ENCODE measurements at regions not wholly inside any gene's neighbourhood (a gene's known extent, or its start where the extent isn't known, plus 50 kb on each side); places are given as distances from the start of the nearest gene placed in this dataset.

GRCh38 chr13:67318860-67319259 lies 88.7 kb upstream of the PCDH9 start:
- no peak overlapping the region for H3K4me3 ChIP-seq (ENCODE audit: low read length in 2 of 2)
- no peaks in the 10 kb centered on the region for H3K4me1 ChIP-seq (ENCODE audit: control insufficient read depth in 2 of 2, insufficient read depth in 1 of 2, low read depth in 1 of 2, low read length in 2 of 2)
- no peak overlapping the region for H4K8ac ChIP-seq (ENCODE audit: low read depth, low read length)

GRCh38 chr13:67318398-67318797 lies 88.3 kb upstream of the PCDH9 start:
- H2AFZ ChIP-seq (ENCODE audit: low read length): no peak overlapping the region
- no peaks in the 10 kb centered on the region for H3K36me3 ChIP-seq (replicated peaks in 1 of 2; ENCODE audit: control insufficient read depth in 2 of 2, insufficient read depth in 2 of 2, low read length in 2 of 2)
- no peaks in the 10 kb centered on the region for H3K27me3 ChIP-seq (ENCODE audit: control insufficient read depth in 3 of 3, insufficient read depth in 3 of 3, low read depth in 1 of 3, low read length in 3 of 3)
- H3K18ac ChIP-seq (ENCODE audit: low read length): no peak overlapping the region
- H4K8ac ChIP-seq (ENCODE audit: low read depth, low read length): no peak overlapping the region
- no peaks in the 10 kb centered on the region for H3K9me3 ChIP-seq (replicated peaks in 1 of 2; ENCODE audit: control insufficient read depth in 2 of 2, insufficient read depth in 1 of 2, low read depth in 1 of 2, low read length in 2 of 2)
- no peak overlapping the region for H2AK5ac ChIP-seq (ENCODE audit: low read depth, low read length)
- H3K79me1 ChIP-seq (ENCODE audit: low read depth, low read length): no peaks in the 10 kb centered on the region
- H2BK12ac ChIP-seq (ENCODE audit: low read length): no peak overlapping the region
- H2BK15ac ChIP-seq (ENCODE audit: low read length): no peak overlapping the region
- no peak overlapping the region for H4K91ac ChIP-seq (ENCODE audit: low read depth, low read length, poor library complexity)
- no peak overlapping the region for H3K23ac ChIP-seq (ENCODE audit: low read depth, low read length, poor library complexity)
- H3K4ac ChIP-seq (ENCODE audit: low read length): no peak overlapping the region
- no peak overlapping the region for H3K4me3 ChIP-seq (ENCODE audit: low read length in 2 of 2)
- H2BK120ac ChIP-seq (ENCODE audit: low read depth, low read length): no peak overlapping the region
- no peak overlapping the region for H3K4me2 ChIP-seq (ENCODE audit: insufficient read depth, low read length, poor library complexity, severe bottlenecking)
- no peak overlapping the region for H3K27ac ChIP-seq (replicated peaks; ENCODE audit: low read length)
- H3K4me1 ChIP-seq (ENCODE audit: control insufficient read depth in 2 of 2, insufficient read depth in 1 of 2, low read depth in 1 of 2, low read length in 2 of 2): no peaks in the 10 kb centered on the region
- H2BK5ac ChIP-seq (ENCODE audit: low read length): no peak overlapping the region
- DNase-seq (ENCODE audit: low spot score): no peak
- H3K14ac ChIP-seq (ENCODE audit: low read length): no peak overlapping the region
- H3K9ac ChIP-seq (ENCODE audit: low read depth, low read length, poor library complexity): no peak overlapping the region

More at GRCh38 chr13:67318860-67319259, 88.7 kb upstream of the PCDH9 start:
- Histone ChIP-seq H3K9ac (ENCODE audit: low read depth, low read length, poor library complexity) (no peak overlapping the region), H3K79me1 (ENCODE audit: low read depth, low read length) (no peaks in the 10 kb centered on the region), H2AFZ (ENCODE audit: low read length) (no peak overlapping the region), H2AK5ac (ENCODE audit: low read depth, low read length) (no peak overlapping the region), H2BK120ac (ENCODE audit: low read depth, low read length) (no peak overlapping the region), H2BK12ac (ENCODE audit: low read length) (no peak overlapping the region), H2BK5ac (ENCODE audit: low read length) (no peak overlapping the region), H4K91ac (ENCODE audit: low read depth, low read length, poor library complexity) (no peak overlapping the region), H3K27me3 (ENCODE audit: control insufficient read depth in 3 of 3, insufficient read depth in 3 of 3, low read depth in 1 of 3, low read length in 3 of 3) (no peaks in the 10 kb centered on the region), H2BK15ac (ENCODE audit: low read length) (no peak overlapping the region), H3K4ac (ENCODE audit: low read length) (no peak overlapping the region), H3K23ac (ENCODE audit: low read depth, low read length, poor library complexity) (no peak overlapping the region), H3K4me2 (ENCODE audit: insufficient read depth, low read length, poor library complexity, severe bottlenecking) (no peak overlapping the region), H3K14ac (ENCODE audit: low read length) (no peak overlapping the region), H3K27ac (replicated peaks; ENCODE audit: low read length) (no peak overlapping the region), H3K18ac (ENCODE audit: low read length) (no peak overlapping the region), H3K9me3 (replicated peaks in 1 of 2; ENCODE audit: control insufficient read depth in 2 of 2, insufficient read depth in 1 of 2, low read depth in 1 of 2, low read length in 2 of 2) (no peaks in the 10 kb centered on the region), H3K36me3 (replicated peaks in 1 of 2; ENCODE audit: control insufficient read depth in 2 of 2, insufficient read depth in 2 of 2, low read length in 2 of 2) (no peaks in the 10 kb centered on the region)
- DNase-seq (ENCODE audit: low spot score): no peak

- Histone ChIP-seq H3K36me3 (replicated peaks in 1 of 2; ENCODE audit: control insufficient read depth in 2 of 2, insufficient read depth in 2 of 2, low read length in 2 of 2) (no peaks in the 10 kb centered on the region), H3K27me3 (ENCODE audit: control insufficient read depth in 3 of 3, insufficient read depth in 3 of 3, low read depth in 1 of 3, low read length in 3 of 3) (no peaks in the 10 kb centered on the region), H2BK15ac (ENCODE audit: low read length) (no peak overlapping the region), H3K9me3 (replicated peaks in 1 of 2; ENCODE audit: control insufficient read depth in 2 of 2, insufficient read depth in 1 of 2, low read depth in 1 of 2, low read length in 2 of 2) (no peaks in the 10 kb centered on the region), H3K4me2 (ENCODE audit: insufficient read depth, low read length, poor library complexity, severe bottlenecking) (no peak overlapping the region), H3K4me1 (ENCODE audit: control insufficient read depth in 2 of 2, insufficient read depth in 1 of 2, low read depth in 1 of 2, low read length in 2 of 2) (no peaks in the 10 kb centered on the region), H3K14ac (ENCODE audit: low read length) (no peak overlapping the region), H2AFZ (ENCODE audit: low read length) (no peak overlapping the region), H2AK5ac (ENCODE audit: low read depth, low read length) (no peak overlapping the region), H4K8ac (ENCODE audit: low read depth, low read length) (no peak overlapping the region), H2BK5ac (ENCODE audit: low read length) (no peak overlapping the region), H3K23ac (ENCODE audit: low read depth, low read length, poor library complexity) (no peak overlapping the region), H2BK12ac (ENCODE audit: low read length) (no peak overlapping the region), H2BK120ac (ENCODE audit: low read depth, low read length) (no peak overlapping the region), H3K9ac (ENCODE audit: low read depth, low read length, poor library complexity) (no peak overlapping the region), H3K79me1 (ENCODE audit: low read depth, low read length) (no peaks in the 10 kb centered on the region), H3K4ac (ENCODE audit: low read length) (no peak overlapping the region), H3K18ac (ENCODE audit: low read length) (no peak overlapping the region), H3K27ac (replicated peaks; ENCODE audit: low read length) (no peak overlapping the region), H4K91ac (ENCODE audit: low read depth, low read length, poor library complexity) (no peak overlapping the region), H3K4me3 (ENCODE audit: low read length in 2 of 2) (no peak overlapping the region)
- WGBS, 2 donors (ENCODE audit: extremely low coverage in 2 of 2, insufficient read length in 2 of 2, insufficient replicate concordance in 1 of 2): no CpG with 5 or more reads among the region's 3 CpGs
- no peak for DNase-seq (ENCODE audit: low spot score)
Measured at GRCh38 chr13:67314405-67314804, 84.3 kb upstream of the PCDH9 start.

GRCh38 chr13:67308004-67308772 lies 78.1 kb upstream of the PCDH9 start:
- no peak overlapping the region for H3K14ac ChIP-seq (ENCODE audit: low read length)
- H3K27me3 ChIP-seq (ENCODE audit: control insufficient read depth in 3 of 3, insufficient read depth in 3 of 3, low read depth in 1 of 3, low read length in 3 of 3): no peaks in the 10 kb centered on the region
- no peak overlapping the region for H4K8ac ChIP-seq (ENCODE audit: low read depth, low read length)
- no peak overlapping the region for H2BK5ac ChIP-seq (ENCODE audit: low read length)
- H3K18ac ChIP-seq (ENCODE audit: low read length): no peak overlapping the region
- H3K36me3 ChIP-seq (replicated peaks in 1 of 2; ENCODE audit: control insufficient read depth in 2 of 2, insufficient read depth in 2 of 2, low read length in 2 of 2): no peaks in the 10 kb centered on the region
- no peak overlapping the region for H2BK12ac ChIP-seq (ENCODE audit: low read length)
- DNase-seq (ENCODE audit: low spot score): no peak
- no peak overlapping the region for H3K4me2 ChIP-seq (ENCODE audit: insufficient read depth, low read length, poor library complexity, severe bottlenecking)
- H3K27ac ChIP-seq (replicated peaks; ENCODE audit: low read length): no peak overlapping the region
- WGBS, 2 donors (ENCODE audit: extremely low coverage in 2 of 2, insufficient read length in 2 of 2, insufficient replicate concordance in 1 of 2): no CpG with 5 or more reads among the region's 4 CpGs
- H4K91ac ChIP-seq (ENCODE audit: low read depth, low read length, poor library complexity): no peak overlapping the region
- no peaks in the 10 kb centered on the region for H3K79me1 ChIP-seq (ENCODE audit: low read depth, low read length)
- H2AFZ ChIP-seq (ENCODE audit: low read length): no peak overlapping the region
- no peaks in the 10 kb centered on the region for H3K9me3 ChIP-seq (replicated peaks in 1 of 2; ENCODE audit: control insufficient read depth in 2 of 2, insufficient read depth in 1 of 2, low read depth in 1 of 2, low read length in 2 of 2)
- no peak overlapping the region for H2AK5ac ChIP-seq (ENCODE audit: low read depth, low read length)
- H3K9ac ChIP-seq (ENCODE audit: low read depth, low read length, poor library complexity): no peak overlapping the region
- no peak overlapping the region for H3K4ac ChIP-seq (ENCODE audit: low read length)
- H3K4me1 ChIP-seq (ENCODE audit: control insufficient read depth in 2 of 2, insufficient read depth in 1 of 2, low read depth in 1 of 2, low read length in 2 of 2): no peaks in the 10 kb centered on the region
- no peak overlapping the region for H3K4me3 ChIP-seq (ENCODE audit: low read length in 2 of 2)
- H2BK120ac ChIP-seq (ENCODE audit: low read depth, low read length): no peak overlapping the region
- no peak overlapping the region for H2BK15ac ChIP-seq (ENCODE audit: low read length)
- no peak overlapping the region for H3K23ac ChIP-seq (ENCODE audit: low read depth, low read length, poor library complexity)
